ENCODE measurements at regions not wholly inside any gene's neighbourhood (a gene's known extent, or its start where the extent isn't known, plus 50 kb on each side); places are given as distances from the start of the nearest gene placed in this dataset. TPM values are rescaled to one million over a fixed set of nuclear protein-coding genes. Genes with fewer than 3 reads are reported as not detected.

- no peak for DNase-seq
Observed at GRCh38 chr18:76544511-76545345, 49.7 kb upstream of the ZNF516 start.

Small RNA genes in the stretch of these regions (small RNA-seq; reads per million reads assigned to genes)
- not detected for gene AC139085.1
